ENCODE measurements at regions not wholly inside any gene's neighbourhood (a gene's known extent, or its start where the extent isn't known, plus 50 kb on each side); places are given as distances from the start of the nearest gene placed in this dataset.

GRCh38 chr3:144162042-144162441, 190.4 kb downstream of the DIPK2A start:
- no peak for TF ChIP-seq CTCF (optimal IDR thresholded peaks at IDR 0.05 in 1 of 3, IDR thresholded peaks at IDR 0.05 in 1 of 3, conservative IDR thresholded peaks at IDR 0.05 in 1 of 3; ENCODE audit: extremely low read depth in 1 of 3, insufficient read depth in 2 of 3, low read length in 3 of 3)
- TF ChIP-seq EZH2 (IDR thresholded peaks at IDR 0.05; ENCODE audit: low read length): no peak
